GM23338 (cell line): ENCODE measurements at regions not wholly inside any gene's neighbourhood (a gene's known extent, or its start where the extent isn't known, plus 50 kb on each side); places are given as distances from the start of the nearest gene placed in this dataset.

Experiments used
- EZH2 ChIP-seq: fragments of 200-600 bp; sonication (generic); IDR thresholded peaks from one replicate; pipeline ENCODE4 v1.8.0; 2017; ENCODE audit warnings: antibody characterized with exemption, mild to moderate bottlenecking, low read depth; ENCODE audit not compliant: unreplicated experiment
- EZH2phosphoT487 ChIP-seq: fragments of 200-600 bp; sonication (generic); IDR thresholded peaks from one replicate; pipeline ENCODE4 v1.8.1; 2018; ENCODE audit warnings: antibody characterized with exemption; ENCODE audit not compliant: unreplicated experiment
- ZNF331 ChIP-seq: fragments of 250-450 bp; sonication (Bioruptor Pico); IDR thresholded peaks from 2 replicates; pipeline ENCODE4 v1.5.0; 2020; ENCODE audit warnings: low read depth, mild to moderate bottlenecking, moderate library complexity
- TF ChIP-seq, protein P1 (sequence below), 2 experiments: fragments of 200-600 bp in 1 of 2; sonication (generic) in 1 of 2; conservative IDR thresholded peaks; 2 replicates each; pipeline versions ENCODE4 v1.5.1 to v1.6.1; 2016 to 2017; ENCODE audit warnings: antibody characterized with exemption in 2 of 2, low read depth in 2 of 2, mild to moderate bottlenecking in 2 of 2, moderate library complexity in 1 of 2

DNA sequence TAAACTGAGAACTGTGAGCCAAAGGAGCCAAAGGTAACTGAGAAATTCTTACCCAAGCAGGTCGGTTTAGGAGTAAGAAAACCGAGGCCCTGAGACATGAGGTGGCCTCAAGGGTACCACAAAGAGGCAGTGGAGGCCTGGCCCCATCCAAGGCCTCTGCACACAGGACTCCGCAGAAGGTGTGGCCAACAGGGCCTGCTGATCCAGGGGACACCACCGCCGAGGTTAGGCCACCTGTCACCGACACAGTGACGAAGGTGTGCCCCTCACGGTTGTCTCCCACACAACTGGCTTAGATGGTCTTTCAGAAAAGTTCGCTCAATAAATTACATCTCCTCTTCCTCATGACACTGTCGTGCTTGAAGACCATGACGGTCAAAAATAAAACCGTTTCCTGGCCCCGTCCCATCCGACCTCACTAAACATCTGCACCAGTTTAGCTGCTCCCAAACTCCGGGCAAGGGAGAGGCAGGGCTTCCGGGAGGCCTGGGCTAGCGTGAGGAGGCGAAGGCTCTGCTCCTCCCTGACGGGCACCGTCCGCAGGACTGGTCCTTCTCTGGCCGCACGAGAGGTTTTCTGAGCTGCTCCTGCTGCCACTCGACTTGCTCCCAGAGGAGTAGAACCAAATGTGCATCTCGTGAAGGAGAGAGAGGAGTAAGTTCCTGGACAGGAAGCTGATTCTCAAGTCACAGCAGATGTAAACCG, 442.0 kb downstream of the EIPR1 start:
- TF ChIP-seq, protein P1, sequence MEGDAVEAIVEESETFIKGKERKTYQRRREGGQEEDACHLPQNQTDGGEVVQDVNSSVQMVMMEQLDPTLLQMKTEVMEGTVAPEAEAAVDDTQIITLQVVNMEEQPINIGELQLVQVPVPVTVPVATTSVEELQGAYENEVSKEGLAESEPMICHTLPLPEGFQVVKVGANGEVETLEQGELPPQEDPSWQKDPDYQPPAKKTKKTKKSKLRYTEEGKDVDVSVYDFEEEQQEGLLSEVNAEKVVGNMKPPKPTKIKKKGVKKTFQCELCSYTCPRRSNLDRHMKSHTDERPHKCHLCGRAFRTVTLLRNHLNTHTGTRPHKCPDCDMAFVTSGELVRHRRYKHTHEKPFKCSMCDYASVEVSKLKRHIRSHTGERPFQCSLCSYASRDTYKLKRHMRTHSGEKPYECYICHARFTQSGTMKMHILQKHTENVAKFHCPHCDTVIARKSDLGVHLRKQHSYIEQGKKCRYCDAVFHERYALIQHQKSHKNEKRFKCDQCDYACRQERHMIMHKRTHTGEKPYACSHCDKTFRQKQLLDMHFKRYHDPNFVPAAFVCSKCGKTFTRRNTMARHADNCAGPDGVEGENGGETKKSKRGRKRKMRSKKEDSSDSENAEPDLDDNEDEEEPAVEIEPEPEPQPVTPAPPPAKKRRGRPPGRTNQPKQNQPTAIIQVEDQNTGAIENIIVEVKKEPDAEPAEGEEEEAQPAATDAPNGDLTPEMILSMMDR (conservative IDR thresholded peaks at IDR 0.05; ENCODE audit: low read depth in 2 of 2), result no peak
- no peak for TF ChIP-seq EZH2
- TF ChIP-seq EZH2phosphoT487, result no peak
- no peak for TF ChIP-seq ZNF331 (CRISPR knock-in tag)
